GM19468 (cell line): ENCODE measurements at regions not wholly inside any gene's neighbourhood (a gene's known extent, or its start where the extent isn't known, plus 50 kb on each side); places are given as distances from the start of the nearest gene placed in this dataset.
"Not testable (repeated sequence)": the region's sequence is repeated elsewhere in the genome, so short reads cannot be mapped to it uniquely, and the experiment has no call there.

Experiments
- ATAC-seq: cut with Tn5 transposase; IDR thresholded peaks from one replicate; pipeline ENCODE4 v1.9.1; 2021; ENCODE audit warnings: mild to moderate bottlenecking, moderate library complexity, moderate number of reproducible peaks; ENCODE audit not compliant: unreplicated experiment; ENCODE audit errors: extremely low read depth

DNA sequence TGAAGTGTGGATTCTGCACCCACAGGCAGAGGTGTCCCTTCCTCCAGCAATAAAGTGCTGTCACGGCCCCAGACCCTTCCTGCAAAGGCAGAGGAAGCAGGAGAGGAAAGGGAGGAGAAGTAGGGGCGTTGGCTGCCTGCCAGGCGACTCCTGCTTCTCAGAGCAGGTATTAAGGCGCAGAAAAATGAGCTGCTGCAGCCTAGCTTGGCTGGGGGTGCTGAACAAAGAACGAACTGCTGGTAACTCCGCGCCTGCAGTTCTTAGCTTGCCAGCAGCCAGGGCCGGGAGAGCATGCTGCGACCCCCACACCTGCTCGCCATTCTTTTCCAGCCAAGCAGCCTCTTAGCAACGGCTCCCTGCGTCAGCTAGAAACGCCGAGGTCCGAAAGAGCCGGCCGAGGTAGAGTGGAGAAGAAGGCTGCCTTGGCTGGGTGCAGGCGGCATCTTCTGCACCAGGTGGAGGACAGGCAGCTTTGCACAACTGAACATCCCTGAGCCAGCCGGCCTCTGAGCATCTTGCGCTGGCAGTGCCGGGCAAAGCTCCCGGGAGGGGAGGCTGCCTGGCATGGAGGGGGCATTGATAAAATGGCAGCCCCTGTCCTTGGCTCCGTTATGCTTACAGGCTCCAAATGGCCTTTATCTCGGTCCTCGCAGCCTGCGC, 296.0 kb downstream of the MEX3B start:
- ATAC-seq = no peak

DNA sequence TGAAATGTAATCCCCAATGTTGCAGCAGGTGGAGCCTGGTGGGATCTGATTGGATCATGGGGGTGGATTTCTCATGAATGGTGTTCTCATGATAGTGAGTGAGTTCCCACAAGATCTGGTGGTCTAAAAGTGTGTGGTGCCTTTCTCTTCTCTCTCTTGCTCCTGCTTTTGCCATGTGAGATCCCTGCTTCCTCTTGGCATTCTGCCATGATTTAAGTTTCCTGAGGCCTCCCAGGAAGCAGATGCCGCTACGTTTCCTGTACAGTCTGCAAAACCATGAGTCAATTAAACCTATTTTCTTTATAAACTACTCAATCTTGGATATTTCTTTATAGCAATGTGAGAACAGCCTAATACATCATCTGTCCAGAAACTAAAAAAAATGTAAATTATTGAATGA, 298.3 kb downstream of the MEX3B start:
- ATAC-seq = no peak

DNA sequence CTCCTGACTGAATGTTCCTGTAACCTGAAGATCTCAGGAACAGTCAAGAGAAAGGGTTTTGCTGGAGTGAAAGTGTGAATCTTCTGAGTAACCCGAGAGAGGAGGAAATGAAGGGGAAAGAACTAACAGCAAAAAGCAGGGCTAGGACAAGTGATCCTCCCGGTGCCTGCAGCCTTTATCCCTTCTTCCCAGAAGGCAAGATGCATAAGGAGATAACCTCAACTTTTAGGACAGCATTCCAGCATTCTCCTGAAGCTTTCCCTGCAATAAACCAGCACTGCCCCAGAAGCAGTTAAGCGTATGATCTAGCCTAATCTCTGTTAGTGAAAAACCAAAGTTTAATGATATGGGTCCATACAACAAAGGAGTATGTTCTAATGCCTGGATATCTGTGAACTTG, 298.8 kb downstream of the MEX3B start:
- no peak for ATAC-seq

DNA sequence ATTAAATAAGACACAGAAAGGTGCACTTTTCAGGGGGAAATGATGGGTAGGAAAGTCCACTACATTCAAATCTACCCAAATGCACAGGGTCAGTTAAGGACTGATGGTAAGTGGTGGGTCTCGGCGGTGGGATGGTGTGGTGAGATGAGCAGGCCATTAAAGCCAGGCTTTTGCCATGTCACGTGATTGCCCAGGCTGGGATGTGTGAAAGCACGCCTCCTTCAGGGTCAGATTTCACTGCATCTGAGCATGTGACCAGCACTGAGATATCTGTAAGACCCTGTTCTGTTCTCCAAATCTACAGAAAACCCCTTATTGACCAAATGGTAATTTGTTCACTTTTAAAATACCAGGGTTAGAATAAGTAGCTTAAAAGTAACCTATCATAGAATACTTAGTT, 301.5 kb downstream of the MEX3B start:
- ATAC-seq = no peak

DNA sequence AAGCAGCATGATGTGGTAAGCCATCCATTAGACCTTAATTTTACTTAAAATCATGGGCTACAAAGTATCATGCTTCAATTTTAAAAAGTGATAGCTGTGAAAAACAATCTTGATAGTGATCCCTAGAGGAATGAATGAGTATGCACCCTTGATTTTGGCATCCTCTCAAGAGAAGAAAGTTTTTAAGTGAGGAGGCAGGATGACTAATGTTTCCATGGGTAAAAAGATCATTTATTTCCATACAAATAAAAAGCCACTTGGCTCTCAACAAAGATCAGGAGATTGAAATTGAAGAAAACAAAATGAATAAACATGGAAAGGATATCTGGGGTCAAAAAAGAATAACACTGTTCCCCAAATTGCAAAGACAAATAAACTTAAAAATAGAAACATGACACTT, 305.4 kb downstream of the MEX3B start:
- ATAC-seq = no peak

DNA sequence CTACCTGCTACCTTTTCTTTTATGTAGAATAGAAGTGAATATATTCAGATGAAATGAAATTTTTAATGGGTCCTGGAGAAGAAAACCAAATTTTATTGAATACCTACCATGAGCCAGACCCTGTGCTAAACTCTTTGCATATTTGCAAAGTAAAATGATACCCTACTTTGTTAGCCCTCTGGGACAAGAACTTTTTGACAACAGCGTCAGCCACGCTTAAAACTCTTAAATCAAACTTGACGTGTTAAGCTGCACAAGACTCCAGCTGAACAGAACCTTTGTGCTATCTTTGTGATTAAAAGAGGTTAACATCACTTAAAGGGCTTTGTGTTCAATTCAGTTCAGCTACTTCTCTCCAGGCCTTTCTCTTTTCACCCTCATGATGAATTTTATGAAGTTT, 316.5 kb downstream of the MEX3B start:
- no peak for ATAC-seq

DNA sequence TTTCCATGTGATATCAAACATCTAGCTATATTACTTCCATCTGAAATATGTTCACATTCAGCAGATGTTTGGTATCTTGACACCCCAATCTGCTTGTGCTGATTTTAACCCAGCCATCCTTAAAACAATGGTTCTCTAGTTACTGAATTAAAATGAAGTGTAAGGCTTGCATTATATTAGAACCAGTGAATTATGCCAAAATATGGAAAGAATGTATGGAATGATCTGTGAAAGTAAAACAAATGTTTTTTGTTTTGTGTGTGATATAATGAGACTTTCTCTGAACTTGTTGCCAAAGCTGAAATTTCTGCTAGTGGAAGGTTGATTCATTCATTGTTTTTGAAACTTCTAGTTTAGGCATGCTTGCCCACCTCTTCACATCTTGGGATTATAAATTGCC, 317.1 kb downstream of the MEX3B start:
- ATAC-seq = no peak

DNA sequence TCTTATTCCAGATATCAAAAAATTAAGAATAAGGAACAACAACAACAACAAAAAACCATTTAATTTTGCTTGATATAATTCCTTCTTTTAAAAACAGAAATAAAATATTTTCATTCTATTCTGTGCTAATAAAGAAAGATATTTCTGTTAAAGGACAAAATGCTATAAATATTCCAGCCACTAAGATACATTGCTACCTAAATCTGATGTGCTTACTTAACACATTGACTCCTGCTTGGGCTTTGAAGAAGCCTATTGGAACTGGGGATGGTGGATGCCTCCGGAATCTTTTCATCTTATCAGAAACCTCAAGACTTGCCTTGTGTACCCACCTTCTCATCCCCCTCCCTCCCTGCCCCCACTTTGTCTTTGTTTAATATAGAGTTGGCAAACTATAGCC, 320.2 kb downstream of the MEX3B start:
- no peak for ATAC-seq

DNA sequence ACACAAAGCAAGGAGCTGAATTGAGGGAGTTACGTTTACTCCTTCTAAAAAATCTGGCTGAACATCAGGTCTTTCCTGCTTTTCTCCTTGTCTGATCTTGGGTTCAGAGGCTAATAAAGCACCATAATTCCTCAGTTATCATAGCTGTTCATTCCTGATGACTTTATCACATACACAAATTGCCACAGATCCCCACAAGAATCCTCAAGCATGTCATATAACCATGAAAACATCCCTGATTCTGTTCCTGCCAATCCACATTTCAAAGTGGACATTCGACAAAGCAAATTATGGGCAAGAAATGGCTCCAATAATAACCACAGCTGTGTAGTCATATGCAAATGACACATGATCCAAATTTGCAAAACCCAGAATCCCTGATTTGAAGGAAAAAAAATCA, 321.3 kb downstream of the MEX3B start:
- no peak for ATAC-seq

DNA sequence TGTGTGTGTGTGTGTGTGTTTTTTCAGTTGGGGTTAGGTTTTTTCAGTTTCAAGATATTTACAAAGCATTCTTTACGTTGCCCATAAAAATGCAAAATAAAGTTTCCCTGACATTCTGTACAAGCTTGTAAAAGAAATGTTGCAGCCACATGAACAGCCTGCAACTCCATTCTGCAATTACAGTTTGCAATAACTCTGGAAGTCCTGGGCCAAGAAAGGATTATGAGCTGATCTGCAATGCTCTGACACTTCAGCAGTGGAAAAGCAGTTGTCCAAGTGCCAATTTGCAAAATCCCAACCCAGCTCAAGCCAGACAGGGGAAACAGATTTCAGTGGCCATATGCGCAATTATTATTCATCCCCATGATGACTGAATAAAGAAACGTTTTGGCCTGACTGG, 322.1 kb downstream of the MEX3B start:
- ATAC-seq = no peak

DNA sequence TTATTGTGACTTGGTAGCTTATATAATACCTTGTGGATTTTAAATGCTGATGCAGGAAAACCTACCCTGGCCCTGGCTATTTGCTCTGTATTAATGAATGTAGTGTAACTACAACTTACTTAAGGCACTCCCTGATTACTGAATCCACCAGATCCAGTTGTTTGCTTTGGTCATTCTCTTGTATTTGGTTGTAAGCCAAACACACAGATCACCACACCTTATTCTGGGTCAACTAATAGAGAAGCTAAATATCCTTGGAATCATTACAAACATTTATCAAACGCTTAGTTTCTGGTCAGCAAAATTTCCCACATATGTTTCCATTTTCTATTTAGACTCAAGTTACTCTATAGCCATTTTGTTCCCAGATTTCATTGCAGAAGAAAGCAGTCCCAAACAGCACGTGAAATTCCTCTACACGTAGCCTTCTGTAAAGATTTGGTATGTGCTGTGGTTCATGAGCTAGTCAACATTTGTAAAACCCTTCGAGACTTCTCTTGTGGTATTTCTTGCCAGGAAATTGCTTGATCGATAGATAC, 322.6 kb downstream of the MEX3B start:
- no peak for ATAC-seq

DNA sequence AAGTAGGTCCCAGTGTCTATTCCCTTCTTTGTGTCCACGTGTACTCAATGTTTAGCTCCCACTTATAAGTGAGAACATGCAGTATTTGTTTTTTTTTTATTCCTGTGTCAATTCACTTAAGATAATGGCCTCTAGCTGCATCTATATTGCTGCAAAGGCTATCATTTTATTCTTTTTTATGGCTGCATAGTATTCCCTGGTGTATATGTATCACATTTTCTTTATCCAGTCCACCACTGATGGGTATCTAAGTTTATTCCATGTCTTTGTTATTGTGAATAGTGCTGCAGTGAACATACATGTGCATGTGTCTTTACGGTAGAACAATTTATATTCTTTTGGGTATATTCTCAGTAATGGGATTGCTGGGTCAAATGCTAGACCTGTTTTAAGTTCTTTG, 329.4 kb downstream of the MEX3B start:
- ATAC-seq = not testable (repeated sequence)

DNA sequence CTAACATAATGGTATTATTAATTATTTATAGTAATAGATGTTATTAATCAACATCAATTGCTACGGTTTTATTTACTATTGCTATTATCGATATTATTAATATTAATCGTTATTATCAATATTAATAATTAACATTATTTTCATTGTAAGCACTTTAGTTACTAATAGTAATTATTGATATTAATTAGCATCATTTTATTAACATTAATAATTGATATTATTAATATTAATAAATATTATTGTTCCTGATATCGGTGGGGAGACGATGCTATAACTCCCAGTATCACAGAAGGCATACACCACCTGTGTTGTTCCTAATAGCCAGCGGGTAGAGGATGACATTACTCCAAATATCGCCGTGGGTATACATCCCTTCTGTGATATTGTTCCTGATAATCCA, 335.5 kb downstream of the MEX3B start:
- ATAC-seq = no peak

DNA sequence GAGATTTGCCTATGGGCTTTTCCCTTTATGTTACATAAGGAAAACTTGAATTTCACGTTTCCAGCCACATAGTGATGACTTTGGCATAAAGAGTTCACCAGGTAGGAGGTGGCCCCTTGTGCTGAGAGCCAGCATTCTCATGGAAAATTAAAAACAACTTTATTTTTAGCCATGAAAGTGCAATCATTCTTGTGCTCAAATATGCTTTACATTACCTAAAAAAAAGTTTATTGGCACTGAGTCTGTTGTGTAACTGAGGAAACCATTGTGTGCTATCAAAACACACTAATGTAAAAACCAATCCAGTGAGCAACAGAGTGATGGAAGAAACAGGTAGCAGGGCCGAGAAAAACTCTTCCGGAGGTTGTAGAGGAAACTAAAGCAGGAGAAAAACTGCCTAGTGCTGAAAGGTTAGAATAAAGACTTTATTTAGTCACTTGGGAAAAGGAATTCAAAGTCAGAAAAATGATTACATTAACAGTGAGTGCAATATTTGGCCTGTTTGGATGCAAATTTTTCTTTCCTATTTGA, 332.9 kb upstream of the TMC3 start:
- not testable (repeated sequence) for ATAC-seq

DNA sequence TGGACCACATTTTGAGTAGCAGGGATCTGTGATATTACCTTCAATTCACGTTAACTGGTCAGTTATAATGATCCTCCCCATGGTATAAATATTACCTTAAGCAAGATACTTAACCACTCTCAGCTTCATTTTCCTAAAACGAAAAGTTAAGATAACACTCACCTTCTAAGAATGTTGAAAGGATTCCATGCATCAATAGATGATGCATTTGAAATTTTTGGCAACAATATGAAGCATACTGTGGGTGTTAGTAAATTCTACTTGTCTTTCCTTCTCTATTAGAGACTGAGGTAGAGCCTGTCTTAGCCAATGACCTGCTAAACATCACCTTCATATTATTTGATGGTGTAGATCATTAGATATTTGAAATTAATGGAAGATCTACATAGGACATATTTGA, 331.7 kb upstream of the TMC3 start:
- not testable (repeated sequence) for ATAC-seq

DNA sequence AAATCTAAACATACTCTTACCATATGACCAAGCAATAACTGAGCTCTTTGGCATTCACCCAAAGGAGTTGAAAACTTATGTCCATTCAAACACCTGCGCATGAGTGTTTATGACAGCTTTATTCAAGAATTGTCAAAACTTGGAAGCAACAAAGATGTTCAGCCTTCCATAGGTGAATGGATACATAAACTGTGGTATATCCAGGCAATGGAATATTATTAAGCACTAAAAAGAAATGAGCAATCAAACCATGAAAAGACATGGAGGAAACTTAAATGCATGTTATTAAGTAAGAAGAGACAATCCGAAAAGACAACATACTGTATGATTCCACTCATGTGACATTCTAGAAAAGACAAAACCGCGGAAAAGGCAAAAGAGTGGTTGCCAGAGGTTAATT, 312.0 kb upstream of the TMC3 start:
- ATAC-seq = no peak

DNA sequence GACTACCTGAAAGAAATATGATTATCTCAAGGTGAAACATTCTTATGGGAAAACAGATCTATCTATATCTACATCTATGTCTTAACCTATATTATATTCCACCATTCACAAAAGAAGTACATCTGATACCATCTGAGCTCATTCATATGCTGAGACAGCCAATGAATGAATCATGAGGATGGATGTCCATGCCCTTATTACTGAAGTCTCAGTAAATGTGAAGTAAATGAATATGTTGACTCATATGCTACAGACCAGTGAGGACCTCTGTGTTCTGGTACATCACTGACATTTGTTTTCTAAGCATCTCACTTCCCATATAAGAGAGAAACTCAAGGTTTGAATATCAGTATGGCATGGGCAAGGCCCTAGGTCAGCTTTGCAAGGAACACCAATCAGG, 311.2 kb upstream of the TMC3 start:
- no peak for ATAC-seq

DNA sequence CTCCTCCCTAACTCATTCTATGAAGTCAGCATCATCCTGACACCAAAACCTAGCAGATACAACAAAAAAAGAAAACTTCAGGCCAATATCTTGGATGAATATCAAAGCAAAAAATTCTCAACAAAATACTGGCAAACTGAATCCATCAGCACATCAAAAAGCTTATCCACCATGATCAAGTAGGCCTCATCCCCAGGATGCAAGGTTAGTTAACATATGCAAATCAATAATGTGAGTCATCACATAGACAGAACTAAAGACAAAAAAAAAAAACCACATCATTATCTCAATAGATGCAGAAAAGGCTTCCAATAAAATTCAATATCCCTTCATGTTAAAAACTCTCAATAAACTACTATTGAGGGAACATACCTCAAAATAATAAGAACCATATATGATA, 306.8 kb upstream of the TMC3 start:
- no peak for ATAC-seq

DNA sequence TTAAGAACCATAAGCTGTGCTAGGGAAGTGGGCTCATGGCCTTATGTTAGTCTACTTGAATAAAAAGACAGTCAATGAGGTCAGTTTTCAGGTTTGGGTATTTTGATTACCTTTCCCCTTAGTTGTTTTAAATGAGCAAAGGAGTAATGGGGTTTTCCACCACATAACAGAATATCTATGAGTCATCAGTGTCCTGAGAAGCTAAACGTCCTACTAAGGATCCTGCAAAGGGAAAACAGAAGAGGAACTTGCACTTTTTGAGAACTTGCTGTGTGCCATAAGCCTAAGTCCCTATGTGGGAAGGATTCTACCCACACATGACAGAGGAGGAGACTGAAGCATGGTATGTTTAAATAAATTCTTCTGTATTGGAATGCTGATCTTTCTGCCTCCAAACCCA, 292.8 kb upstream of the TMC3 start:
- no peak for ATAC-seq

DNA sequence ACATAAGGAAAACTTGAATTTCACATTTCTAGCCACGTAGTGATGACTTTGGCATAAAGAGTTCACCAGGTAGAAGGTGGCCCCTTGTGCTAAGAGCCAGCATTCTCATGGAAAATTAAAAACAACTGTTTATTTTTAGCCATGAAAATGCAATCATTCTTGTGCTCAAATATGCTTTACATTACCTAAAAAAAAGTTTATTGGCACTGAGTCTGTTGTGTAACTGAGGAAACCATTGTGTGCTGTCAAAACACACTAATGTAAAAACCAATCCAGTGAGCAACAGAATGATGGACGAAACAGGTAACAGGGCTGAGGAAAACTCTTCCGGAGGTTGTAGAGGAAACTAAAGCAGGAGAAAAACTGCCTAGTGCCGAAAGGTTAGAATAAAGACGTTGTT, 287.0 kb upstream of the TMC3 start:
- no peak for ATAC-seq

DNA sequence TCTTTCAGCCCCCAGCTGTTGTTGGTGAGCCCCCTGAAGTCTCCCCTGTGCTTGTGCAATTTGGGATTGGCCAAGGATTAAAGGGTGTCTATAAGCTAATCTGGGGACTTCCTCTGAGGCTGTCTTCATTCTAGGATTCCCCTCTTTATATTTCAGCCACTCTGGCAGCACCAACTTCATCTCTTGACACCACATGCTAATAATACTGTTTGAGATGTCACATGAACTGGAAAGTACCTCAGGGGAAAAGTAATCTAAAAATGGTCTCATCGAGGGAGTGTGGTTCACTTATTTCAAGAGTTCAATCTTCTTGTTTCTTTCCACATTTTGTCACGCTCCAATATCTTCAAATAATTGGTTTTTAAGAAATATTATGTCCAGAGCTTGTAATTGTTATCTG, 279.2 kb upstream of the TMC3 start:
- no peak for ATAC-seq

DNA sequence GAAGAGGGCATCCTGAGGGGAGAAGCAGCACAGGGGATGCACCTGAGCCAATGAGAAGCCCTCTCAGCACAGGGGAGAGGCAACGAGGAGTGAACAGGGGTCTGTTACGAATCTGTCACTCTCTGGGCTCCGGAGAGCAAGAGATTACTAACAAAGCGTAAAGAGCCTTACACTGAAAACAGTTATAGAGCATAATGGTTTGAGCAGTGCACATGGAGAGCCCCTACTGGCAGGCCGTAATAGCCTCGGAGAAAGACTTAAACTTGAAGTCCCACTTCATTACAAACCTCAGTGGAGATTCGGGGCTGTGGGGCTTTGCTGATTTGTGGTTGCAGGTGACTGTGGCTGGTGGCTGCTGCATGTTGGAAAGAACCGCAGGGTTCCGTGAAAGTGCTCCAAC, 271.5 kb upstream of the TMC3 start:
- no peak for ATAC-seq
